ENCODE measurements at regions not wholly inside any gene's neighbourhood (a gene's known extent, or its start where the extent isn't known, plus 50 kb on each side); places are given as distances from the start of the nearest gene placed in this dataset.

DNA sequence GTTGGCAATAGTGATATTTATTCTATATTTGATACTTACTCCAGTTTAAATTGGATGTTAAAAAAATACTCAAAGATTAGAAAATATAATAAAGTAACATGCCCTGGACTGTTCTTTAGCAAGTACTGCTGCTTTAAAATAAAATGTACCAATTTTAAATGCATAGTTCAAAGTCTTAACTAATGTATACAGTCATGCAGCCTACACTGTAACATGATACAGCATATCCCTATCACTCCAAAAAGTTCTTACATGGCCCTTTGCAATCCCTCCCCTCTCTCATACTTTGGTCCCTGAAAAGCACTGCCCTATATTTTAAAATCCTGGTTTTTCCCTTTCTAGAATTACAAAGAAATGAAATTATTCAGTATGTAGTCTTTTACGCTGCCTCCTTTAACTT, 726.6 kb downstream of the LTN1 start:
- no peak for DNase-seq

- DNase-seq: no peak
Measured at GRCh38 chr21:28263974-28264373, 728.7 kb downstream of the LTN1 start.

DNA sequence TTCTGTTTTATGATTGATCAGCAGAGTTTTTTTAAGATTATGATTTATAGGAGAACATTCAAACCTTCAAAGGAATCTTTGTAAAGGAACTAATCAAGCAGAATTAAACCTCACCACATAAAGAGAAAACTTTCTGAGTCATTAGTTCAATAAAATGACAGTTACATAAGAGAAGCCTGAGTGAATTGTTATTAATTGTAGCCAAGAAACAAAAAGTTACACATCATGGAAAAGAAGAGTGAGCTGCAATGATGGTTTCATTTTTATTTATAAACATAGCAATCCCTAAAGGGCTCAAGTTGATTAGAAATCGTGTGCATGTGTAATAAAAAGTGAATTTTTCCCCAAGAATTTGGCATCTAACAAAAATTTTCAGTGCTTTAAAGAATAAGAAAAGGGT, 731.4 kb downstream of the LTN1 start:
- DNase-seq: no peak

- DNase-seq: no peak
Measured at GRCh38 chr21:28257276-28257675, 735.4 kb downstream of the LTN1 start.

GRCh38 chr21:28256837-28257236, 735.8 kb downstream of the LTN1 start:
- DNase-seq: no peak

DNA sequence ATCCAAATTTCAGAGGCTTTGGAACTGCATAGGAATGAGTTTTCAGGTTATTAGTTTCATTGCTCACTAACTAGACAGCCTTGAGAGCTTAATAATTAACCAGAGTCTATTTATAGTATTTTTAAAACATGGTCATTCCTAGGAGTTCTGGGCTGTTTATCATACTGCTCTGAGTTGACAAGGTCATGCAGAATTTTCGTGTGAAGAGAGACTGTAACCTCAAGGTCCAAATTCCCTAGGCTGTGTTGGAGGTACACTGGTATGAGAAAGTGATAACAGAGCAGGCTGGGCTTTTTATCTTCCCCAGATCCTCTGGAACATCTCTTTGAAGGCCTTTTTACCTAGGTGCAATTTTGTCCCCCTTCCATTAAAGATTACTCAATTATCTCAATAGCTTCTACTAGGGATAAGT, 736.3 kb downstream of the LTN1 start:
- DNase-seq: no peak

GRCh38 chr21:28253961-28254360, 738.7 kb downstream of the LTN1 start:
- no peak for DNase-seq

GRCh38 chr21:28253338-28253737, 739.3 kb downstream of the LTN1 start:
- no peak for DNase-seq

- no peak for DNase-seq
Measured at GRCh38 chr21:28252928-28253327, 739.7 kb downstream of the LTN1 start.

- DNase-seq: no peak
Measured at GRCh38 chr21:28250946-28251345, 741.7 kb downstream of the LTN1 start.

- DNase-seq: no peak
Measured at GRCh38 chr21:28247454-28248020, 745.1 kb downstream of the LTN1 start.

DNA sequence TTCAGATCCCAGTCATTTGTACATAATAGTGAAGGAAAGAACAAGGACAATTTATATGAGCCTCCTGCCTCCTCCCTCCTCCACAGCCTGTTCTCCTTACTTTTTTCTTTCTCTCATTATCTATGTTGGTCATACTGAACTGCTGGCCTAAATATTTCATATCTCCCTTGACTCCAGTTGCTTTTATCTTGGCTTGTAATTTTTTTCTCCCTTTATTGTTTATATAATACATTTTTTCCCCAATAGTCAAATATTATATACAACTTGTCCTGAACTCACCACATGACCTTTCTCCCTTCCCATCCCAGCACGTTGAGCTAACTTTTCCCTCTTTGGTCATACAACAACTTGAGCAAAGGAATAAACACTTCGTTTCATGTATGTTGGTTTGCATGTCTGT, 752.1 kb downstream of the LTN1 start:
- DNase-seq: no peak

DNA sequence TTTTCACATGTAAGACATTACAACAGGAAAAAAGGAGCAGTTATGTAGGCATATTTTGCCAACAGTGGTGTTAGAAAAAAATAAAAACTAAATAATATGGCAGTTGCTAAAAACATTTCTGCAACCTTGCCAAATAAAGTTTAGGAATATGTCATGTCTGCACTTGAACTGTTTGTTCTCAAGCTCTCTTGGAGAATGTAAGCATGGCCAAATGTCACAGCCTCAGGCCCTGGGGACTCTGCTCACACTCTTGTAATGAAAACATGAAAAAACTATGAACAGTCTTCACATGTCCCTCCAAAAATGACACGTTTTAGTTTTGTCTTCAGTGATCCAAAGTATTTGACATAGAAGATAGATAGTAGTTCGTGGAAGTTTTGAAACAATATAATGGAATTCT, 753.3 kb downstream of the LTN1 start:
- DNase-seq: no peak

- DNase-seq: no peak
Measured at GRCh38 chr21:28237661-28238060, 755.0 kb downstream of the LTN1 start.

DNA sequence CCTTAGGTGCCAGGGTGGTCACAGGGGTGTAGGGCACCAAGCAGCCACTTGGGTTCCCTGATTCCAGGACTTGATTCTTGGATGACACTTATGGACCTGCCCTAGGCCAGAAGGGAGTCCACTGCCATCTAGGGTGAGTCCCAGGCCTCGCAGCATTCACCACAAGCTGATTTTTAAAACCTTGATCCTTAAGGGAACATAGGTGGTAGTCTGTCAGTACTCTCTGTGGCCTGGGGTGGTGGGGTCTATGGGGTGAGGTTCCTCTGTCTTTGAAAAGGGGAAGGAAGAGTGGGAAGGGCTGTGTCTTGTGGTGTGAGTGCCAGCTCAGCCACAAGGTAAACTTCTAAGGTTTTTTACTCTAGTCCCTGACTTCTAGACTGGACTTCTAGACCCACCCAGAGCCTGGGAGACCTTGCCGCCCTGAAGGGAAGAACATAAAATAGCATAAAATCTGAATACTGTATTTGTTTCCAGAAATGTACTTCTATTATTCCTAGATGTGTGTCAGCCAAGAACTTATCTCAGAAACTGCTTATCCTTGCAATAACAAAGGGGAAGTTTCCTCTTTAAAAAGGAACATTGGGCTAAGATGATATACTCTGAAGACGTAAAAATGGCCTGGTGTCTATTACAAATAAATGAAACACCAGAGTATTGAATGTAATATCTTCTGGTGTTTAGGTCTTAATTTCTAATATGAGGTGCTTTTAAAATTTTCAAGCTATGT, 757.3 kb downstream of the LTN1 start:
- no peak for DNase-seq

DNA sequence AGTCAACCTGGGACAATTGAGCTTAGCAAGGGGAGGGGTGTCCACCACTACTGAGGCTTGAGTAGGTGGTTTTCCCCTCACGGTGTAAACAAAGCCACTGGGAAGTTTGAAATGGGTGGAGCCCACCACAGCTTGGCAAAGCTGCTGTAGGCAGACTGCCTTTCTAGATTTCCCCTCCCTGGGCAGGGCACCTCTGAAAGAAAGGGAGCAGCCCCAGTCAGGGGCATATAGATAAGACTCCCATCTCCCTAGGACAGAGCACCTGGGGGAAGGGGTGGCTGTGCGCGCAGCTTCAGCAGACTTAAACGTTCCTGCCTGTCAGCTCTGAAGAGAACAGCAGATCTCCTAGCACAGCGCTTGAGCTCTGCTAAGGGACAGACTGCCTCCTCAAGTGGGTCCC, 758.4 kb downstream of the LTN1 start:
- DNase-seq: no peak

- DNase-seq: no peak
Measured at GRCh38 chr21:28233536-28234220, 759.0 kb downstream of the LTN1 start.

- no peak for DNase-seq
Measured at GRCh38 chr21:28230559-28230958, 762.1 kb downstream of the LTN1 start.

DNA sequence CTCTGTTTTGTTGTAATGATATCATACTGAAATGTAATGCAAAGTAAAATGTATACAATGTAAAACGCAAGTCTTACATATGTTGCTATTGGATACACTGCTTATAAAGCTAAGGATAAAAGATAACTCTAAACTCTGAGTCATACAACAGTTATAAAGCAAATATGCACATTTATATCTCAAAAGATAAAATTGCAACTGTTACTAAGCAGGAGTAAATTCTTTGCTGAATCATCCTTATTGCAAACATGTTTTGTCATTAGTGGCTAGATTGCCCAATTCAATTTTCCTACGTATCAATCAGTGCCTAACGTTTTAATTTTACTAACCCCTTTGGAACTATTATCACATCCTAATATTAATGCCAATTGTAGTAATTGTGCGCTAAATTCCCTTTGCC, 762.9 kb downstream of the LTN1 start:
- DNase-seq: no peak

DNA sequence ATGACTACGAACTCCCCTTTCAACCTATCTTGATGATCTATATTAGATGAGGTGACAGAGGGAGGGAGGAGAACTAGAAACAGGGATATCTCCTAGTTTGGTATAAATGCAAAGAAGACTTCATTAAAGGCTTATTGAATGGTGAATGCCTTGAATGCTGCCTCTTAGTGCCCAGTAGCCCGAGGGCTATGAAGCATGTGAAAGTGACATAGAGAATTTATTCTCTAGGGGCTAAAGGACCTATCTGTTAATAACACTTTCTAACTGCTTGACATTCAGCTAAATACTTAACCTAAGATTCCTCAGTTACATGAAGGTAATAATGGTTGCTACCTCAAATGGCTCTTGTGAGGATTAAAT, 764.1 kb downstream of the LTN1 start:
- DNase-seq: no peak

DNA sequence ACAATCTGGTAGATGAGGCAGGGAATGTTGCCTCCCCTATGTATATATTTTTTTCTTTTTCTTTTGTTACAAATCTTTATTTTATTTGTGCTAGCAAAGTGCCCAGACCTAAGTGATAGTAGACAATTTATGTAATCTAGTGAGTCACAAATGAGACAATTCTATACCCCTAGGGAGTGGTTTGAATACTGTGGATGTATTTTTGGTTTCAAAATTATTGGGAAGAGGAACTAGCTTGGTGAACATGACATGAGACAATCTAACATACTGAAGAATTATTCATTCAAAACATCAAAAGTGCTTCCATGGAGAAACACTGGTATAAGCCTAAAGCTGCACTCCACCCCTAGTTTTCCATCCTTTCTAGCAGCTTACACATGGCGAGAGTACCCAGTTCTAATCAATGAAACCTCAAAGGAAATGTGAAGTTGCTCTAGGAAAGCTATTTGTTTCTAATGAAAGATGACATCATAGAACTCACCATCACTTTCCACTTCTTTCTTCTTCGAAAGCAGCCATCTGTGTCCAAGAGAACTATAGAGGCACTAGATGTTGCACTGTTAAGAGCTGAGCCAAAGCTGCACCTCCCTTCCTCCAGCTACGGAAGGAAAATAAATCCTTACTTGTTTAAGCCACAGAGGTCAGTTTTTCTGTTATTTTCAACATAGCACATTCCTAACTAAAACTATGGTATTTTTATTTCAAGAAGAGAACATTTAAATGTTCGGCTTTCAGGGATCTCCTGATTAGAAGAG, 764.6 kb downstream of the LTN1 start:
- no peak for DNase-seq

- DNase-seq: no peak
Measured at GRCh38 chr21:28226563-28226962, 766.1 kb downstream of the LTN1 start.

DNA sequence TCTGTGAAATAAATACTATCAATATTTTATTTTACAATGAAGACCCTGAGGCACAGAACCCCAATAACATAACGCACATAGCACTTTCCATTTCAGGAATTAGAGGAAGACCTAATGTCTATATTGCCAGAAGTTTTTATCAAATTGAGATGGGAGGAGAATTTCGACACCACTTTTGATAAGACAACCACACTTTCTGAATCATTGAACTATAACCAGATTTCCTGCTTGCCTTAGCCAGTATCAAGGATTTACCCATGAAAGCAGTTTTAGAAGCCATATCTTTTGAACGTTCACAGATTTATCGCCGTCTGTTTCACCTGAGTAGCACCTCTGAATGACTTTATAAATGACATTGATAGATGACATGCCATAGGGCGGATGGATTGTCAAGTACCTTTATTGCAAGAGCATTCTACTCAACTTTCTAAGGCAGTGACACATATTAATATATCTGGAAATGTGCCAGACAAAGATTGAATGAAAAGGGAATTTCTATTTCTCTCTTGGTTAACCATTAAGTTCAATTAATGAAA, 768.4 kb downstream of the LTN1 start:
- DNase-seq: no peak

DNA sequence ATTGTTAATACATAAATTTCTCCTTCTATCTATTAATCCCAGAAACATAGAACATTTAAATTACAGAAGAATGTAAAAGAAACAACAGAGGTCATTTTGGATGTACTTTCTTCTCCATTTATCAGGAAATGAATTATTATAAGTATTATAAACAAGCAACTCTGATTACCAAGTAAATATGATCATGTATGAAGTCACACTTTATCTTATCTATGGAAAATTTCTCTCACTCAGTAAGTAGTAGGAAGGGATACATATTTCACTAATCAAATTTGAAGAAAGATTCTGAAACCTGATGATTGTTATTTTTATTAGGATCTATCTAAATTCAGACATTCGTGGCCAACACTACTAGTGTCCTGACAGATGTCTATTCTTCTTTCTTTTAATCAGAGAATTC, 770.7 kb downstream of the LTN1 start:
- DNase-seq: no peak

All from right forelimb (tissue), 1 donor.